ENCODE measurements at regions not wholly inside any gene's neighbourhood (a gene's known extent, or its start where the extent isn't known, plus 50 kb on each side); places are given as distances from the start of the nearest gene placed in this dataset.

GRCh38 chr10:18860631-18861240, 187.9 kb upstream of the MALRD1 start:
- no peak for TF ChIP-seq EZH2 (IDR thresholded peaks at IDR 0.05; ENCODE audit: low read length, unreplicated experiment)
- TF ChIP-seq, protein P1, sequence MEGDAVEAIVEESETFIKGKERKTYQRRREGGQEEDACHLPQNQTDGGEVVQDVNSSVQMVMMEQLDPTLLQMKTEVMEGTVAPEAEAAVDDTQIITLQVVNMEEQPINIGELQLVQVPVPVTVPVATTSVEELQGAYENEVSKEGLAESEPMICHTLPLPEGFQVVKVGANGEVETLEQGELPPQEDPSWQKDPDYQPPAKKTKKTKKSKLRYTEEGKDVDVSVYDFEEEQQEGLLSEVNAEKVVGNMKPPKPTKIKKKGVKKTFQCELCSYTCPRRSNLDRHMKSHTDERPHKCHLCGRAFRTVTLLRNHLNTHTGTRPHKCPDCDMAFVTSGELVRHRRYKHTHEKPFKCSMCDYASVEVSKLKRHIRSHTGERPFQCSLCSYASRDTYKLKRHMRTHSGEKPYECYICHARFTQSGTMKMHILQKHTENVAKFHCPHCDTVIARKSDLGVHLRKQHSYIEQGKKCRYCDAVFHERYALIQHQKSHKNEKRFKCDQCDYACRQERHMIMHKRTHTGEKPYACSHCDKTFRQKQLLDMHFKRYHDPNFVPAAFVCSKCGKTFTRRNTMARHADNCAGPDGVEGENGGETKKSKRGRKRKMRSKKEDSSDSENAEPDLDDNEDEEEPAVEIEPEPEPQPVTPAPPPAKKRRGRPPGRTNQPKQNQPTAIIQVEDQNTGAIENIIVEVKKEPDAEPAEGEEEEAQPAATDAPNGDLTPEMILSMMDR (conservative IDR thresholded peaks at IDR 0.05; ENCODE audit: low read depth, low read length): no peak
- no peak for TF ChIP-seq EZH2phosphoT487 (IDR thresholded peaks at IDR 0.05; ENCODE audit: borderline replicate concordance, low read length)
